Activated T-cell treated with anti-CD3 and anti-CD28 coated beads, Interleukin-2, amount 50 U/mL, for 1 hour (primary cell): ENCODE measurements at regions not wholly inside any gene's neighbourhood (a gene's known extent, or its start where the extent isn't known, plus 50 kb on each side); places are given as distances from the start of the nearest gene placed in this dataset.

ENCODE experiments used
- DNase-seq: peaks from one replicate; pipeline ENCODE4 v3.0.0-alpha.2; 2020

GRCh38 chr3:27590437-27591298 is 106.5 kb upstream of the SLC4A7 start:
- DNase-seq = no peak

DNA sequence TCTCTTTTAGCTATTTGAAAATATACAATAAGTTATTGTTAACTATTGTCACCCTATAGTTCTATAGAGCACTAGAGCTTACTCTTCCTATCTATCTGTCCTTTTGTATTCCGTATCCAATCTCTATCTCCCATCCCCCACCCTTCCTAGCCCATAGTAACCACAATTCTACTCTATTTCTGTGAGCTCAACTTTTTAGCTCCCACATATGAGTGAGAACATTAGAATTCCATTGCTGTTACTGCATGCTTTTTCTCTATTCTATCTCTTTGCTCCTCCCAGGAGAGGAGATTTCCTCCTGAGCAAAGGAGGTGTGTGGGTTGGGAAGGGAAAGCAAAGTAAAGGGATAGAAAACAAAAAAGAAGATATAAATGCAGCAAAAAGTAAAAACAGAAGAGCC is 105.6 kb upstream of the SLC4A7 start:
- DNase-seq = no peak

DNA sequence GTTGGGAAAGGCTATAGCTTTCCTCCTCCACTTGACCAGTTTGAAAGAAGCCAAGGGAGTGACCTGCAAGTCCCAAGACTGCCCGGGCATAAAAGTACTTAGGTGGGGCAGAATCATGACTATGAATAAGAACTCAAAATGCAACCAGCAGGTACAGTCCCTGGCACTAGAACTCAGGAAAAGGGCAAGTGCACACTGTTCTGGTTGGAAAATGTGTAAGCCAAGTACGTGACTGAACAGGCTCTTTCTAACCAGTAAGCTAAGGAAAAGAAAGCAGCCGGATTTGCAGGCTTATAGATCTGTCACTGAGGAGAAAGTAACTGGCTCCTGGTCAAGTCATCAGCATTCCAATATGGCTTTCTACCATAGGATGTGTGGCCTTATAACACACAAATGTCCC is 101.2 kb upstream of the SLC4A7 start:
- no peak for DNase-seq

- DNase-seq = no peak
Measured at GRCh38 chr3:27584874-27585273, 100.7 kb upstream of the SLC4A7 start.

DNA sequence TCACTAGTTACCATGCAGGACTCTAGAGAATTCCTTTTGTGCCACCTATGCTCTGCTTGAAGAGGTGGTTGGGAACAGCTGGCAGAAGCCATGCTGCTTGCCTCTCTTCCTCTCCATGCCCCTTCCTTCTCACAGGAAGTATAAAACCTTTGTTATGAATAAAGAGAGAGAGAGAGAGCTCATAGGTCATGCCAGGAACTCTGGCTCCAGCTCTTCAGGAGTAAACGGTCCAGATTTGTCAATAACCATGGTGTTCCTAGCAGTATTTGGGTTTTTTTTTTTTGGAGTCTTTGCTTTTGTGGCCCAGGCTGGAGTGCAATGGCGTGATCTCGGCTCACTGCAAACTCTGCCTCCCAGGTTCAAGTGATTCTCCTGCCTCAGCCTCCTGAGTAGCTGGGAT is 97.7 kb upstream of the SLC4A7 start:
- DNase-seq = no peak

- DNase-seq = no peak
Measured at GRCh38 chr3:27578032-27578431, 93.8 kb upstream of the SLC4A7 start.

DNA sequence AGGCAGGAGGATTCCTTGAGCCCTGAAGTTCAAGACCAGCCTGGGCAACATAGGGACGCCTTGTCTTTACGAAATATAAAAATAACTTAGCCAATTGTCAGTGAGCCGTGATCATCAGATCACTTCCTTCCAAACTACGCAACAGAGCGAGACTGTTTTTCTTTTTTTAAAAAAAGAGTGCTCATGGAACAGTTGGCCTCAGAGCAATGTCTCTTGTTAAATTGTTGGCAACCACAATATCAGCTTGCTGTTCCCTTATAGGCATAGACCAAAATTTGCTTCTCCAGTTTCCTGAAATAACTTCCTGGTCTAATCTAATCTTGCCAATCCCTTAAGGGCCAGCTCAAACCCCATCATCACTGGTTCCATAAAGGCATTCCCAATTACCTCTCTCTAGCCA is 93.3 kb upstream of the SLC4A7 start:
- no peak for DNase-seq

GRCh38 chr3:27576171-27576570 is 92.0 kb upstream of the SLC4A7 start:
- DNase-seq = no peak

DNA sequence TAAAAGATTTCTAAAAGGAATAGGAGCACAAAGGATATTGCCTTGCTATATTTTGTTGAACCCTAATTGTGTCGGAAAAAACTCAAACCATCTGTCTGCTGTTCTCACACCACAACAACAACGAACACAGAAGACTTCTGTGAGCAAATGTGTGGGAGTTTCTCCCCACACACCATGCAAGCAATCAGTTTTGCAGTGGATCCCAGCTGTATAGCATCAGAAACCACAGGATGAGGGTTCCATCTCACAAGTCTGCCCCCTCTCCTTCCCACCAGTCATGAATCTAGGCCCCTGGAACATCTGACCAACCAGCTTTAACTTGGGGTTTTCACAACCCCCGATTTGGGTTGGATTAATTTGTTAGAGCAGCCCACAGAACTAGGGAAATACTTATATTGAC is 91.3 kb upstream of the SLC4A7 start:
- no peak for DNase-seq

- DNase-seq = no peak
Measured at GRCh38 chr3:27574438-27574795, 90.2 kb upstream of the SLC4A7 start.

DNA sequence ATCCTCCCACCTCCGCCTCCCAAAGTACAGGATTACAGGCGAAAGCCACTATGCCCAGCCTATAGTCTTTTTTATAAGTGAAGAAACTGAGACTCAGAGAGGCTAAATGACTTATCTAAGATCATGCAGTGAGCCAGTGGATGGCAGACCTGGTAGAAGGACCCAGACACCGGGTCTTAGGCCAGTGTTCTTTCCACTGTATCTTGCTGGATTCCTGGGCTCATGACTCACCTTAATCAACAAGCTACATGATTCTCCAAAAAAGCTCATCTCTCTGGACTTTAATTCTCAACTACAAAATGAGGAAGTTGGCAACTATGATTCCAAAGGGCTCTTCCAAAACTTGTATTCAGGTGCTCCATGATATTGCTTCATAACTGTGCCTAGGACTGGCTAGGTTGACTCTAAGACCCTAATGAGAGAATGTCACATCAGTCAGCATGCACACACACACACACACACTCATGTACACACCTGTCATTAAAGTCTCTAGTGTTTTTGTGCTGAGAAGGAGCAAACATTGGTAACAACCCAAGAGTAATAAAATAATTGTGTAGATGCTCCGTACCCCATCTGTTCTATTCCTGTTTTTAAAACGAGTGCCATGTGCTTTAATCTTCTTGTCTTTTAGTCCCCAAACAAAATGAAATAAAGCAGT is 89.7 kb upstream of the SLC4A7 start:
- no peak for DNase-seq

DNA sequence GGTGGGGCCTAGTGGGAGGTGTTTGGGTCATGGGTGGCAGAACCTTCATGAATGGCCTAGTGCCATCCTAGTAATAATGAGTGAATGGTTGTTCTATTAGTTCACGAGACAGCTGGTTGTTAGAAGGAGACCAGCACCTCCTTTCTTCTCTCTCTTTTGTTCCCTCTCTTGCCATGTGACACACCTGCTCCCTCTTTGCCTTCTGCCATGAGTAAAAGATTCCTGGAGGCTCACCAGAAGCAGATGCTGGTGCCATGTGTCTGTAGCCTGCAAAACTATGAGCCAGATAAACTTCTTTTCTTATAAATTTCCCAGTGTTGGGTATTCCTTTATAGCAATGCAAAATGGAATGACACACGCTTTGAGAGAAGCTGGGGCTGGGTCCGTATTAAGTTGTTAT is 89.0 kb upstream of the SLC4A7 start:
- DNase-seq = no peak

- DNase-seq = no peak
Measured at GRCh38 chr3:27571345-27571744, 87.2 kb upstream of the SLC4A7 start.

- DNase-seq = no peak
Measured at GRCh38 chr3:27570421-27571106, 86.4 kb upstream of the SLC4A7 start.

DNA sequence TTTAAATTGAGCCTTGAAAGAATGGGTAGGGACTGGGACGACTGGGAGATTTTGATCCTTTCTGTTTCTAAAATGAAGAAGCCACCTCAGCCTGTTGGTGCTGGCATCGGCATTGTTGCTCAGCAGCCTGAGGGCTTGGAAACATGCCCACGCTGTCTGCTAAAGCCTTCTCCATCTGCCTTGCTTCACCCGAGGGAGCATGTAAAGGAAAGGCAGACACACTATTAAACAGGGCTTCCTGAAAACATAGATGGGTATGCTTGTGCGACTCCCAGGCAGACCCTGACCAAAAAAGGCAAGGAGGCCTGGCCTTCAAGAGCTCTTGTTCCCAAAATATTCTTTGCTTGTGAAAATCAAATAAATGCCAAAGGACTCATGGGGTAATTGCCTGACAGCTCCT is 84.2 kb upstream of the SLC4A7 start:
- no peak for DNase-seq

GRCh38 chr3:27567251-27567650 is 83.1 kb upstream of the SLC4A7 start:
- DNase-seq = no peak

- no peak for DNase-seq
Measured at GRCh38 chr3:27565201-27565852, 81.1 kb upstream of the SLC4A7 start.

GRCh38 chr3:27561576-27561975 is 77.4 kb upstream of the SLC4A7 start:
- no peak for DNase-seq

DNA sequence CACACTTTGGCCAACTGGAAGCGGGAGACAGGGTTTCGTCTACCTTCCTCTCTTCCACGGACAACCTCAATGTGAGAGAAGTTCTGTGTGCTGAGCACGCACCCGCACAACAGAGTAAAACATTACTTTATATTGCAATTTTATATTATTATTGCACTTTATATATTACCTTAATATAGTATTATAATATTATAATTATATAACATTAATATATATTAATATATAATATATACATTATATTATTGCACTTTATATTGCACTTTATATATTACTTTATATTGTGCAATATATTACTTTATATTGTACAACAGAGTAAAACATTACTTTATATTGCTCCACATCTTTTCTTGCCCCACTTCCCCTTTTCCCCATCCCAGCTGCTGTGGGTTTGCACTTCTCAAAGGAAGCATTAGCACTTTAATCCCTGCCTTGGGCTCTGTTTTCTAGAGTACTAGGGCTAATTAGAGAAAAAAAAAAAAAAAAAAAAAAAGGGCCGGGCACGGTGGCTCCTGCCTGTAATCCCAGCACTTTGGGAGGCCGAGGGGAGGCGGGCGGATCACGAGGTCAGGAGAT is 76.4 kb upstream of the SLC4A7 start:
- no peak for DNase-seq

GRCh38 chr3:27559835-27560234 is 75.7 kb upstream of the SLC4A7 start:
- no peak for DNase-seq

- DNase-seq = no peak
Measured at GRCh38 chr3:27559381-27559780, 75.2 kb upstream of the SLC4A7 start.

DNA sequence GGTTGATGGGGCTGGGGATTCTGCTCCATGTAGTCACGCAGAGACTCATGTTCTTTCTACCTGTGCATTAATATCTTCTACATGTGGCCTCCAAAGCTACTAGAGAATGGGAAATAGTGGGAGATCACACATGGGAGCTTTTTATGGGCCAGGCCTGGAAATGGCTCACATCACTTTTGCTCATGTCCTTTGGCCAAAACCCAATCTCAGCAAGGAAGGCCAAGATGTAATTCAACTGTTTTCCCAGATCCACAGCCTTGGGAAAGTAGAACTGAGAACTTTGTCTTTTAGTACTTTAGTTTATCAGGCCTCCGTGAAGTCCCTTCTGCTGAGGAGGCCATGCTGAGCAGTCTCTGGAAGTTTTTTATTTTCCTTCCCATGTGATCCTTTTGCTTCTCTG is 73.2 kb upstream of the SLC4A7 start:
- DNase-seq = no peak

DNA sequence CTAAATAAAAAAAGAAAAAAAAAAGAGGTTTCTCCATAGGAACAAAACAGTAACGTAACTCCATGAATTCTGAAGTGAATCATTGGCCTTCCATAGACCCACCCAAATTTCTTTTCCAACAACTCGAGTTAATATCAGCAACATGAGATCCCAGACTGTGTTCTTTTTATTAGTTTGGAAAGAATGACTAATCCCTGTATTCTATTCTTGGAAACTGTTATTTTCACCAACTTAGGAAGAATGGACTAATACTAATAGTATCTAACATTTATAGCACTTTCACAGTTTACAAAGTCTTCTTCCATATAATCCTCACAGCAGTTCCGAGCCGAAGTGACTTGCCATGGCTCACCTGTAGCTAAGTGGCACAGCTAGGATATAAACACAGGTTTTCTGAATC is 72.7 kb upstream of the SLC4A7 start:
- DNase-seq = no peak
